22Rv1 (cell line): ENCODE measurements at regions not wholly inside any gene's neighbourhood (a gene's known extent, or its start where the extent isn't known, plus 50 kb on each side); places are given as distances from the start of the nearest gene placed in this dataset.

Source experiments
- ZFX ChIP-seq: fragments of 450-650 bp; IDR thresholded peaks from 2 replicates; pipeline ENCODE4 v1.6.1; 2017; ENCODE audit warnings: antibody characterized with exemption, borderline replicate concordance
- TF ChIP-seq, protein P1 (sequence below): fragments of 450-650 bp; IDR thresholded peaks from 2 replicates; pipeline ENCODE4 v1.5.1; 2017; ENCODE audit warnings: mild to moderate bottlenecking

DNA sequence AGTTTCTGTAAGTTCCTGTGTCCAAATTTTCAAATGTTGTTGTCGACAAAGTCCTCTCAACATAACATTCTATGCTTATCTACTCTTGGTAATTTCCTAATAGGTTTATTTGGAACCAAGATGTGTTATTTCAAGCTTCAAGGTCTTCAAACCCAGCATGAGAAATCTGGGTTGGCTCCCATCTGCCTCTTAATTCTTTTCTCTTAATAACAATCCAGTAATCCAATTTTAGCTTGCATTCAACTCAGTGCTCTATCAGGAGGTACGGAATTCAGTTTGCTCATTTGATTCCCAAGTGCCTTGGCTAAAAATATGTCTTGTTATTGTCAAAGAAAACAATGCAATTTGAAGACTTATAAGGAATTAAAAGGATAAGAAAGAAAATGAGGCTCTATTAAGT lies 235.5 kb upstream of the MID1 start:
- TF ChIP-seq, protein P1, sequence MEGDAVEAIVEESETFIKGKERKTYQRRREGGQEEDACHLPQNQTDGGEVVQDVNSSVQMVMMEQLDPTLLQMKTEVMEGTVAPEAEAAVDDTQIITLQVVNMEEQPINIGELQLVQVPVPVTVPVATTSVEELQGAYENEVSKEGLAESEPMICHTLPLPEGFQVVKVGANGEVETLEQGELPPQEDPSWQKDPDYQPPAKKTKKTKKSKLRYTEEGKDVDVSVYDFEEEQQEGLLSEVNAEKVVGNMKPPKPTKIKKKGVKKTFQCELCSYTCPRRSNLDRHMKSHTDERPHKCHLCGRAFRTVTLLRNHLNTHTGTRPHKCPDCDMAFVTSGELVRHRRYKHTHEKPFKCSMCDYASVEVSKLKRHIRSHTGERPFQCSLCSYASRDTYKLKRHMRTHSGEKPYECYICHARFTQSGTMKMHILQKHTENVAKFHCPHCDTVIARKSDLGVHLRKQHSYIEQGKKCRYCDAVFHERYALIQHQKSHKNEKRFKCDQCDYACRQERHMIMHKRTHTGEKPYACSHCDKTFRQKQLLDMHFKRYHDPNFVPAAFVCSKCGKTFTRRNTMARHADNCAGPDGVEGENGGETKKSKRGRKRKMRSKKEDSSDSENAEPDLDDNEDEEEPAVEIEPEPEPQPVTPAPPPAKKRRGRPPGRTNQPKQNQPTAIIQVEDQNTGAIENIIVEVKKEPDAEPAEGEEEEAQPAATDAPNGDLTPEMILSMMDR = no peak
- no peak for TF ChIP-seq ZFX
